PC-9 (cell line): ENCODE measurements at regions not wholly inside any gene's neighbourhood (a gene's known extent, or its start where the extent isn't known, plus 50 kb on each side); places are given as distances from the start of the nearest gene placed in this dataset.
"Not testable (repeated sequence)": the region's sequence is repeated elsewhere in the genome, so short reads cannot be mapped to it uniquely, and the experiment has no call there.

Source experiments
- BruUV-seq: library from RNA; stranded (reverse); fragments of 400-500 nt; replicated peaks from 2 replicates; lab custom pipeline; 2021; lab: Mats Ljungman, UMichigan
- CTCF ChIA-PET: fragments of 300-600 bp; sonication (Branson Sonifier 250); formaldehyde crosslinking; loops from one replicate; lab custom pipeline; 2022; ENCODE audit warnings: antibody characterized with exemption; lab: Charles Lee
- POLR2A ChIA-PET: fragments of 300-600 bp; sonication (Branson Sonifier 250); formaldehyde crosslinking; loops from one replicate; lab custom pipeline; 2022; ENCODE audit warnings: antibody characterized with exemption; ENCODE audit not compliant: unreplicated experiment; lab: Charles Lee
- DNase-seq, 2 experiments: peaks; one replicate each; pipeline versions ENCODE4 v3.0.0 to v3.0.0-alpha.2; 2015 to 2022; ENCODE audit warnings: mixed read lengths in 1 of 2
- H2AFZ ChIP-seq: fragments of 200-600 bp; sonication (generic); 2 replicates; pipeline ENCODE4 v1.8.1; 2017; ENCODE audit warnings: antibody characterized with exemption
- H3F3A ChIP-seq: fragments of 200-600 bp; sonication (generic); 2 replicates; pipeline ENCODE4 v1.8.1; 2017; ENCODE audit warnings: antibody characterized with exemption, mild to moderate bottlenecking, low read depth; ENCODE audit not compliant: insufficient read depth
- H3K27ac ChIP-seq: fragments of 200-600 bp; sonication (generic); 2 replicates; pipeline ENCODE4 v1.6.1; 2016; ENCODE audit warnings: mixed run types
- H3K27me3 ChIP-seq: fragments of 200-600 bp; sonication (generic); 2 replicates; pipeline ENCODE4 v1.6.1; 2016; ENCODE audit warnings: low read depth, mixed run types; ENCODE audit not compliant: insufficient read depth
- H3K36me3 ChIP-seq: fragments of 200-600 bp; sonication (generic); 2 replicates; pipeline ENCODE4 v1.6.1; 2016; ENCODE audit warnings: low read depth, mixed run types
- H3K4me1 ChIP-seq: fragments of 200-600 bp; sonication (generic); replicated peaks from 2 replicates; pipeline ENCODE4 v1.6.1; 2016; ENCODE audit warnings: mixed run types; ENCODE audit not compliant: insufficient read depth
- H3K4me2 ChIP-seq: fragments of 200-600 bp; sonication (generic); 2 replicates; pipeline ENCODE4 v1.6.1; 2017; ENCODE audit warnings: mixed run types
- H3K4me3 ChIP-seq: fragments of 200-600 bp; sonication (generic); 2 replicates; pipeline ENCODE4 v1.6.1; 2016; ENCODE audit warnings: mixed run types
- H3K79me2 ChIP-seq: fragments of 200-600 bp; sonication (generic); 2 replicates; pipeline ENCODE4 v1.6.1; 2017; ENCODE audit warnings: low read depth, mixed run types
- H3K9me2 ChIP-seq: fragments of 200-600 bp; sonication (generic); 2 replicates; pipeline ENCODE4 v1.8.1; 2017; ENCODE audit warnings: mild to moderate bottlenecking; ENCODE audit not compliant: insufficient read depth
- H3K9me3 ChIP-seq: fragments of 200-600 bp; sonication (generic); 2 replicates; pipeline ENCODE4 v1.8.1; 2016; ENCODE audit warnings: low read depth; ENCODE audit not compliant: insufficient read depth
- H4K20me1 ChIP-seq: fragments of 200-600 bp; sonication (generic); 2 replicates; pipeline ENCODE4 v1.8.1; 2017; ENCODE audit not compliant: insufficient read depth
- CTCF ChIP-seq: fragments of 200-600 bp; sonication (generic); conservative IDR thresholded peaks from 2 replicates; pipeline ENCODE4 v1.6.1; 2017; ENCODE audit warnings: mixed run types, antibody characterized with exemption, mild to moderate bottlenecking, moderate library complexity
- EZH2 ChIP-seq: fragments of 200-600 bp; sonication (generic); IDR thresholded peaks from 2 replicates; pipeline ENCODE4 v1.8.0; 2017; ENCODE audit warnings: antibody characterized with exemption, low read depth
- intact Hi-C: fragments of 100-400 bp; cut with micrococcal nuclease; formaldehyde crosslinking; loops from one replicate; pipeline ENCODE4 v1.10.0; 2022; ENCODE audit not compliant: unreplicated experiment

DNA sequence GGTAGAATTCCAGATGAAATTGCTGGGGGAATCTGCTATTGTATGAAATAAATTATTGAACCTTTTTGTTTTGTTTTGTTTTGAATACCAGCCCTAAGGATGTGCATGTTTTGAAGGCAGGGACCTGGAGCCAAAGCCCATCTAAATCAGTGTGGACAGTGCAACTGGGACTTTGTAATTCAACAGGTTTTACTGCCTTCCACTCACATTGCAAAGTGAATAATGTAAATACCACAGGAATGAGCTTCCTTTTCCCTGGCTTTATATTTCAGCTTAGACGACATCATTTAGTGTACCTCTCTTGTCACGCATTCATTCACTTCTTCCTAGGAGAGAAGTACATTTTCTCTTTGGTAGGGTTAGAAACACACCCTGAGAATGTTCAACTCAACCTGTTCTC lies 795.0 kb downstream of the CENPC start:
- intact Hi-C loops: no loop called here
- no peak overlapping the region for H3K27ac ChIP-seq
- no TSS peak for BruUV-seq
- TF ChIP-seq EZH2 (no peak), CTCF (no peak)
- H3K4me1 ChIP-seq: no peaks in the 10 kb centered on the region
- no peak overlapping the region for H2AFZ ChIP-seq
- no peaks in the 10 kb centered on the region for H4K20me1 ChIP-seq
- CTCF ChIA-PET: no interaction called here
- no peaks in the 10 kb centered on the region for H3K9me3 ChIP-seq
- peak in 1 of 2 experiments; percentile 11 for DNase-seq
- no peak overlapping the region for H3K4me2 ChIP-seq
- no peaks in the 10 kb centered on the region for H3F3A ChIP-seq
- no peaks in the 10 kb centered on the region for H3K79me2 ChIP-seq
- no peaks in the 10 kb centered on the region for H3K36me3 ChIP-seq
- no peak overlapping the region for H3K4me3 ChIP-seq
- no peaks in the 10 kb centered on the region for H3K27me3 ChIP-seq
- no peaks in the 10 kb centered on the region for H3K9me2 ChIP-seq
- POLR2A ChIA-PET: no interaction called here

DNA sequence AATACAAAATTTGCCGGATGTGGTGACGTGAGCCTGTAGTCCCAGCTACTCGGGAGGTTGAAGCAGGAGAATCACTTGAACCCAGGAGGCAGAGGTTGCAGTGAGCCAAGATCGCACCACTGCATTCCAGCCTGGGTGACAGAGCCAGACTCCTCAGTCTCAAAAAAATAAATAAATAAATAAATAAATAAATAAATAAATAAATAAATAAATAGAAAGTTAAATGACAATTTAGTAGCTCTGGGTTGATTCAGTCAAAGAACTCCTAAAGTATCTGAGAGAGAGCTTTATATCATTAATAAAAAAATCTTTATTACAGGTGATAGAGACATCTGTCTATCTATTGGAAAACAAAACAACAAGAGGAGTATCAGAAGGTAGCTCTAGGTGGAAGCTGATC lies 798.4 kb downstream of the CENPC start:
- CTCF ChIA-PET, BruUV-seq, H3K4me1 ChIP-seq, H3K36me3 ChIP-seq, DNase-seq, H3K79me2 ChIP-seq, H4K20me1 ChIP-seq, intact Hi-C loops, H3K4me3 ChIP-seq, H3K9me3 ChIP-seq, H2AFZ ChIP-seq, H3F3A ChIP-seq, POLR2A ChIA-PET, H3K9me2 ChIP-seq, H3K4me2 ChIP-seq, H3K27me3 ChIP-seq, H3K27ac ChIP-seq: not testable (repeated sequence)

DNA sequence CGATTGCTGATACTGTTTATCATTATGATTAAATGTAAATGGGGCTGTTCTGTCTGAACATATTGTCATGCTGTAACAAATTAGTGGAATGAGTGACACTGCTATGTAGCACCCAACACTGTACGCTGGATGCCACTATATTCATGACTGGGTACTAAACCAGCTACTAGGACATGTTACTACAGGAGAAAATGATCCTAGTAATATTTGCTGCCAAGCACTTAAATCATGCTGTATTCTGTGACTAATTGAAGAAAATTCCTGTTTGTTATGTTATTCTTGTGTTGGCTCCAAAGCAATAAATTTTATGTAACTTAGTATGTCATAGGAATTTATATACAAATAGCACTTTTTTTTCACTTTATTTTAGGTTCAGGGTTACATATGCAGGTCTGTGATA lies 804.2 kb downstream of the CENPC start:
- BruUV-seq: no TSS peak
- Histone ChIP-seq H3K79me2 (no peaks in the 10 kb centered on the region), H4K20me1 (no peaks in the 10 kb centered on the region), H3K27ac (no peak overlapping the region), H3K9me2 (no peaks in the 10 kb centered on the region), H3K9me3 (no peaks in the 10 kb centered on the region), H3K4me3 (no peak overlapping the region), H3K36me3 (no peaks in the 10 kb centered on the region), H3F3A (no peaks in the 10 kb centered on the region), H3K4me1 (no peaks in the 10 kb centered on the region), H3K27me3 (no peaks in the 10 kb centered on the region), H3K4me2 (no peak overlapping the region), H2AFZ (no peak overlapping the region)
- ChIA-PET POLR2A (no interaction called here), CTCF (no interaction called here)
- DNase-seq: no peak
- intact Hi-C loops: no loop called here
- TF ChIP-seq CTCF: no peak
- no peak for TF ChIP-seq EZH2

DNA sequence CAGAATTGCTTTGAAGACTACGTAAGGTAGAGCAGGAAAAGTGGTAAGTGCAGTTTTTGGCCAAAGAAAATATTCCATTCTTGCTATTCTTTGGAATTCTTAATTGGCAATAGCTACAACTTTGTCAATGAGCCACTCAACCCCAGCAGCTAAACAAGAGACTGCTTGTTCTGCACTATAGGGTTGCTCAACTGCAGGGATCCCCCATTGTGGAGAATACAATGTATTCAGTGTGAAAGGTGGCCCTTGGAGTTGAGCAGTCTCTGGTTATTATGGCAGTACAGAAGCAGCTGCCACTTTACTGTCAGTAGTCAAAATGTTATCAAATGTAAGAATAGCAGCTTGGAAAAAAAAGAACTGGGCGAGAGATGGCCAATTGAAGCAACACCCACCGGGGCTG lies 808.7 kb downstream of the CENPC start:
- H3K4me1 ChIP-seq: no peaks in the 10 kb centered on the region
- no peak overlapping the region for H2AFZ ChIP-seq
- no peaks in the 10 kb centered on the region for H3F3A ChIP-seq
- H3K4me3 ChIP-seq: no peak overlapping the region
- H3K79me2 ChIP-seq: no peaks in the 10 kb centered on the region
- H3K36me3 ChIP-seq: no peaks in the 10 kb centered on the region
- H4K20me1 ChIP-seq: no peaks in the 10 kb centered on the region
- BruUV-seq: no TSS peak
- DNase-seq: no peak
- no peaks in the 10 kb centered on the region for H3K9me3 ChIP-seq
- intact Hi-C loops: no loop called here
- H3K4me2 ChIP-seq: no peak overlapping the region
- TF ChIP-seq EZH2 (no peak), CTCF (no peak)
- POLR2A ChIA-PET: no interaction called here
- H3K27me3 ChIP-seq: no peaks in the 10 kb centered on the region
- no peaks in the 10 kb centered on the region for H3K9me2 ChIP-seq
- H3K27ac ChIP-seq: no peak overlapping the region
- CTCF ChIA-PET: no interaction called here
